Activated CD8-positive, alpha-beta memory T cell treated with anti-CD3 and anti-CD28 coated beads for 4 hours (primary cell): ENCODE measurements at regions not wholly inside any gene's neighbourhood (a gene's known extent, or its start where the extent isn't known, plus 50 kb on each side); places are given as distances from the start of the nearest gene placed in this dataset.

Experiments
- DNase-seq, 2 donors: peaks; one replicate each; pipeline ENCODE4 v3.0.0-alpha.2; 2020; ENCODE audit warnings: low read depth in 2 of 2

DNA sequence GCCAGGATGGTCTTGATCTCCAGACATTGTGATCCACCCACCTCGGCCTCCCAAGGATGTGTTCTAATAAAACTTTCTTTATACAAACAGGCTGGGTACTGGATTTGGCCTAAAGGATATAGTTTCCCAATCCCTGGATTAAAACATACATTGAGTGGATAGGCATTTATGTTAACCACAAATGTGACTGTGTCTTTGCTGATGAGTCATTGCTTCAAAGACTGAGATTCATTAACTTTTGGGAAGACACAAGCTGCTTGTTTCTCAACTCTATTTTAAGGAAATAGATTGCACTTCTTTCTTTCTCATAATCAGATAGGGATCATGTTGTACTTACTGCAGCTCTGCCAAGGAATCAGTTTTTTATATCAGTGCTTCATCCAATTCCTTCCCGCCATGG lies 131.3 kb upstream of the AGA start:
- DNase-seq, result no peak

DNA sequence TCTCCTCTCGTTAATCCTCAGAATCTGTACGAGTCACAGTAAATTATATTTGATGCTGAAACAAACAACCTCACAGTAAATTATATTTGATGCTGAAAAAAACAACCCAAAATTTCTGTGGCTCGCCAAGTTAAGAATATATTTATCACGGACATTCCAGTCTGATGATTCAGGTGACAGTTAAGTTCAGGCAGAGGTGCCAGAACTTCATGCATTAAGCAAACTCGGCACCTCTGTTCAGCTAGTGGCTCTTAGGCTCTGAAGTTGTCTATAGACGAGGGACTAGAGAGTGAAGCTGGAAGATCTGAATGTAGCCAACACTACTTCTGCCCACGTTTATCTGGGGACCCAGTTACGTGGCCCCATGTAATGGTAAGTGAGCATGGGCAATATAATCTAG lies 132.2 kb upstream of the AGA start:
- DNase-seq, result no peak

DNA sequence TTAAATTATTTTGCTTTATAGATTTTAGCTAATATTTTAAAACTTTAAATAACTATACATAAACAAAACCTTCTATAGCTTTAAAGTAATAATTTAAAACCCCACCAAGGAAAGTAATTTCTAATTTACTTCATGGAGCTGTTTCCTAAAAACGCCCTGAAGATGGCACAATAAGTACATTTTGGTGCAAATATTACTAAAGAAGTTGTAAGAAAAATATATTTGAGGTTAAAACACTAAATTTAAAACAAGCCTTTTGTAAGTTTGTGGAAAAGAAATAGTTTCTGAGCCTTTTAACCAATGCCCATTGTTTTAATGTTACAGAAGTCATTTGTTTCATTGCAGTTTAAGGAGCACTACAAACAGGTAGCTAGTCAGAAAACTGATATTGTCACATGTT lies 137.4 kb upstream of the AGA start:
- no peak for DNase-seq

DNA sequence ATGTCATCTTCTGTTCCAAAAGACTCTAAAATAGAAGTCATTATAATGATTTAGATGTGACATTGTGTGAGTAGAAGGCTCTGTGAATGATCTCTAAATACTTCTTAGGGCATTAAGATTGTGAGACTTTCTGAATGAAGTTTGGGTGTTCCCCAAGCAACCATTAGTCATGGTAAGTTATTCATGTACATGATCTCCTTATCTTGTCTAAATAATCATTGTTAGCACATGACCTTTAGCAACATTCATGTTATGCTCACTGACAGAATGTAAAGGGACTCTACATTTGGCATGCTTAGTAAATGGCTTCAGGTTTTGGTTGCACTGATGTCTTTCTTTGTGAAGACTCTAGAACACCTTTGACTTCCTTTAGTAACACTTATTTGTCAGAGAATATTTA lies 140.8 kb upstream of the AGA start:
- no peak for DNase-seq

DNA sequence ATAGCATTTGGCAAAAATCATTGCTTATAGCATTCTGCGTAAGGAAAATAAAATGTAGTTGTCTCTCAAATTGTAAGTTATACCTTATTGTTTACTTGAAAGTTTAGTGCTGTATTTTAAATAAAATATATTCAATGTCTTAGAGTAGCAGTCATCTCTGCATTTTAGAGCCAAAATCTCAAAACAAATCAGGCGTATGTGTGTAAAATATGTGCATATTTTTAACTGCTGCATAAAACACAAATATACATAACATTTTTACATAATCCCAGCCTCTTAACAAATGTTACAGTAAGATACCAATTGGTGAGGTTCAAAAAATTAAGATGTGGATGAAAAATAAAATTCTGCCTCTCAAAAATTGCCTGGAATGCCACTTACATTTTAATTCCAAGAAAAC lies 145.8 kb upstream of the AGA start:
- DNase-seq, result no peak

DNA sequence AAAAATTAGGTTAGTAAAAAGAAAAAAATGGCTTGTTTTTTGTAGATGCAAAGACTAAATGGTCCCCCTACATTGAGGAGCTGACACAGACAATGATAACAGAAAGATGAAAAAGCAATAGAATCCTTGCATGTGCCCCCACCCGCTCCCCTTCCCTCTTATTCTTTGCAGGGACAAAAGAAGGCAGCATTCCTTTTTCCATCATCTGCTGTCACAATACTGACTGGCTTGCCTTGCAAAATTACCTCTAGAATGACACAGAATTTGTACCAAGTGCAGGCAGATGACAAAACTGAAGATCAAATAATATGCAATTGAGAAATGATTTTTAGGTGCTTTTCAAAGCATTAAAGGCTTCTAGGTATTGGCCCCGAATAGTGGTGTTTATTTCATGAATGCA lies 153.1 kb upstream of the AGA start:
- no peak for DNase-seq

DNA sequence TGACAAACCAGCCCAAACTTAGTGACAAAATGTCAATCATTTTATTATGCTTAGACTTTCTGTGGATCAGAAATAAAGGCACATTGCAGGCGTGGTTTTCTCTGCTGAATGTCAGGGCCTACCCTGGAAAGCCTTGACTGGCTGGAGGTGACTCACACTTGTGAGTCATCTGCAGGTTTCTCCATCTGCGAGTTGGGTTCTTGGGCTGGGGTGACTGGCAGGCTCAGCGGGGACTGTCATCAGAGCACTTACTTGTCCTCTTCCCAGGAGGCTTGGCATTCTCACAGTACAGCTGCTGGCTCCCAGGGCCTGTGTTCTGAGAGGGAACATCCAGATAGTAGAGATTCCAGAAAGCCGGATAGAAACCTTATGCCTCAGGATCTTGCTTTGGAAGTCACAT lies 153.8 kb upstream of the AGA start:
- no peak for DNase-seq

DNA sequence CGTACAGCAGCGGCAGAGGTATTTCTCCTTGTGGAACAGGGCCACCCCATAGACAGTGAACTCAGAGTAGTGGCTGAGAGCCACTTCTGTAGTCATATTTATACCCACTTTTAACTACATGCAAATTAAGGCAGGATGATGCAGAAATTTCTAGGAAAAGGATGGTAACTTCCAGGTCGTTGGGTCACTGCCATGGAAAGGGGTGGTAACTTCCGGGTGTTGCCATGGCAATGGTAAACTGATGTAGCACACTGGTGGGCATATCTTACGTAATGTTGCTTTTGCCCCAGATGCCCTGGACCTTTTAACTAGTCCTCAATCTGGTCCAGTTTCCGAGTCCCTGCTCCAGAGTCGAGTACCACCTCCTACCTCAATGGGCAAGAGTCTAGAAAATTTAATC lies 154.8 kb upstream of the AGA start:
- no peak for DNase-seq

DNA sequence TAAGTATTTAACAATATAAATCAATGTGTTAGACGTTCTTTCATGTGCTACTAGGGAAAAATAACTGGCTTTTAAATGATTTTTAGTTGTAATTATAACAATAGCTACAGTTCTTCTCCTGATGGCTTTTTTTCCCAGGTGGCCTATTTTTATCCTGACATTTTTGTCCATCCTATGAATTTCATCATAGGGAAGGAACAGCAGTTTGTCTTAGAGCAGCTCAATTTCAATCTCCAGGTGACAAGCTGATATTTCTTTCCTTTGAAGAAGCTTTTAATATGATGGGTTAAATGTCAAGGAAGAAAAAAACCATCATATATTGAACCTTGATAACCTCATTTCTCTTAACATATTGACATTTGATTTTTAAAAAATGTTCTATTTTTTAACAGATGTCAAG lies 163.0 kb upstream of the AGA start:
- no peak for DNase-seq

DNA sequence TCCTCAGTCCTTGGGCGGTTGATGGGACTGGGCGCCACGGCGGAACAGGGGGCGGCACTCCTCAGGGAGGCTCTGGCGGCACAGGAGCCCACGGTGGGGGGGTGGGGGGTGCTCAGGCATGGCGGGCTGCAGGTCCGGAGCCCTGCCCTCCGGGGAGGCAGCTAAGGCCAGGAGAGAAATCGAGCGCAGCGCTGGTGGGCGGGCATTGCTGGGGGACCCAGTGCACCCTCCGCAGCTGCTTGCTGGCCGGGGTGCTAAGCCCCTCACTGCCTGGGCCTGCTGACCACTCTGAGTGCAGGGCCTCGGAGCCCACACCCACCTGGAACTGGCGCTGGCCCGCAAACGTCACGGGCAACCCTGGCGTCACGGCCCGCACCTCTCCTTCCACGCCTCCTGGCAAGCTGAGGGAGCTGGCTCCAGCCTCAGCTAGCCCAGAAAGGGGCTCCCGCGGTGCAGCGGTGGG lies 164.9 kb upstream of the AGA start:
- no peak for DNase-seq

DNA sequence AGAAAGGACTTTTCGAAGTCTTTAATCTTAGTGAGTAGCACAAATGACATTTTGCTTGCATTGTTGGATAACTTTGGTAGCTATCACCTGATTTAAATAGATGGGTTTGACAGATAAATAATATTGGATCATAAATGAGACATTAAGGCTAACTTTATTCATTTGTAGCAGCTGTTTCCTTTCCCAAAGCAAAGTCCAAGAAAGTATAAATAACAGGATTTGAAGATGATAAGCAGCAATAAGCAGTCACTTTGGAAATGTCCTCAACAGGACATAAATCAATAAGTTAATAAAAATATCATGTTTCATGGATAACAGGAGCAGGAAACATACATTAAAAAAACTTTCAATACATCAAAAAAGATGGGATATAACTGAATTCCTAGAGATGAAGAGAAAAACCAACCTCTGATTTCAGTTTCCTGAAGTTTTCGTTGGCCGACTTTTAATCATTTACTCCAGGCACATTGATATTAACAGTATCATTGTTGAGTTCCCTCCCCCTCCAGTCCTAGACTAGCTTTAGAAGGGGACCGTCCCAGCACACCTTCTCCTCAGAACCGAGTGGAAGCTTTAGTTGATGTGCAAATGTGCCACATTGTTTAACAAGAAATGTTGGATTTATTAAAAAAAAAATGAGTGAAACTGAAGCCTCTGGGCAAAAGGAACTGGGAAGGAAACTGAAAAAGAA lies 169.9 kb upstream of the AGA start:
- no peak for DNase-seq

DNA sequence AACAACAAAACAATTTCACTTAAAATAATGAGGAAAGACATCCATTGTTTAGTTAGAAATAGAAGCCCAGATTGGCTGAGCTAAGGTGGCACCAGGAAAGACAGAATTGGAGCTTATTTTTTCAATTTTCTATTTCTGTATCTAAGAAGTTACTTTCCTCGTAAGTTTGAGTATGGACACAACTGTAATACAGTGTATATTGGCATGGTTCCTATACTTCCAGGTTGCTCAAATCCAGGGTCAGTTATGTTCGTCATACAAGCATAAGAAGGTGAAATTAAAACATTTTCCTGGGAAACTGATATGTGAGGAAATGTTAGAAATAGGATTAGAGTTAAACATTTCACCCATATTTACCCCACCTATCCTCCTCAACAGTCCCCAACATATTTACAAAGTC lies 170.4 kb upstream of the AGA start:
- DNase-seq, result no peak

DNA sequence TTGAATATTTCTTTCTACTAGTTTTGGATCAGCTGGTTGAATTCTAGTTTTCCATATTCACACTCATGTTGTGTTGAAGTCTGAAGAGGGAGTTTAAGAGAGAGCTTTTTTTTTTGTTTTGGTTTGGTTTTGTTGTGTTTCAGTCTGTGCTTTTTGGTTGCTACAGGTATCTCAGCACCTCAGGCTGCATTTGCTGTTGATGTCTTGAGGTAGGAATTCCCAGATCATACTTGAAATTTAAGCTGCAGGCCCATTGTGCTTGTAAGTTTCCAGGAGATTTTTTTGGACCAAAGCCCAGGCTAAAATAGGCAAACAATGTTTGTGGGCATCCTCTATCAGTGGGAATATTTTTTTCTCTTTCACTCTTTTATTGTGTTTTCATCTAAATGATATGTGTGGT lies 190.2 kb upstream of the AGA start:
- no peak for DNase-seq

DNA sequence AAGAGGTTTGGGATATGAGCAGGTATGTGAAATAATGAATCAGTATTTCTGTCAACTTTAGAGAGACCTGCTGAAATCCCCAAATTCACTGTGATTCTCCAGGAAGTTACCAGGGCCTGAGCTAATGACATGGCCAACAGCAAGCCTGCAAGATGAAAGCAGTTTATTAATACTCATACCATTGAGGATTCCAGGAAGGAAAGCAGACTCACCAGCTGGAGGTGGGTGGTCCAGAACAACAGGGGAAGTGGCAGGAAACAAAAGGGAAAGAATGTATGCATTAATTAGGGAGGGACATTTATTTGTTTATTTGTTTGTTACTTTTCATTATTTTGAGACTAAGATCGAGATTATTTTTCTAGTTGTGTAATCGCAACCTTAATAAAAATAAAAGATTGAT lies 196.6 kb upstream of the AGA start:
- DNase-seq, result no peak

DNA sequence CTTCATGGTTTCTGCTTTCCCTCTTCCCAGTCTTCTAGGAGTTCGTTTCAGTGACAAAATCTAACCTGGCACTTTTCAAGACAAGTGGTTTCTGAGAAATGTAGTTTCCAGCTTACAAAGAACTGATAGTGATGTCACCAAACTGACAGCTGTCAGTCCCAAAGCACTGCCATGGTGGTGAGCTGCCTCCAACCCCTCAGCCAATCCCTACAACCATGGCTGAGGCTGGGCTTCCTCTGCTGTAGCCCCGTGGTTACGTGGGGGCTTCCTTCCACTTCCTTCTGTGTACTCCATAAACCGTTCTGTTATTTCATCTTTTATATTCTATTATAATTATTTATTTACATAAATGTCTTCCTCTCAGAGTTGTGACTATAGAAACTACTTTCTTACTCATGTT lies 198.6 kb upstream of the AGA start:
- no peak for DNase-seq

DNA sequence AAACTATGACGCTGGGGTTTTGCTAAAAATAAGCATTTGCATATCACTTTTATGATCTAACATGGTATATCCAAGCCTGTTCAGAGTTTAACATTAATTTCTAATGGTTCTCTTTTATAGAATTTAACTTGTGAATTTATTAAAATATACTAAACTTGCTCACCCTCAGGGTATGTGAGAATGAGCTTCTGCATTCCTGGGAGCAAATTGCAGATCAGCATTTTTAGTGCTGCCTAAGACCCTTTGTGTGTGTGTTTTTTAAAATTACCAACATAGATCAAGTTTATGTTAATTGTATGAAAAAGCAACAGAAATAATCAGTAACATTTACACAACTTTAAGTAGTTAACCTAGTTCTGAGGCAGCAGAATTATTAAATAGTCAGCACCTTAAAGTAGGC lies 218.0 kb upstream of the AGA start:
- no peak for DNase-seq

DNA sequence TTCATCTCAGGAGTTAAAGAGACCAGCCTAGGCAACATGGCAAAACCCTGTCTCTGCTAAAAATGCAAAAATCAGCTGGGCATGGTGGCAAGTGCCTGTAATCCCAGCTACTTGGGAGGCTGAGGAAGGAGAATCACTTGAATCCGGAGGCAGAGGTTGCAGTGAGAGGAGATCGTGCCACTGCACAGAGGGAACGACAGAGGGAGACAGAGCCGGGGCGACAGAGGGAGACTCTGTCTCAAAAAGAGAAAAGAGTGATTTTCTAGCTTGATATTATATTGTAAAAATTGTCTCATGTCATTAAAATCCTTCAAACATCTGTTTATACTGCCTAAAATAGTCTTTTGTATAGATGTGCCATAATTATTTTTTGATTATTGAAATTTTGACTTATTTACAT lies 225.4 kb upstream of the AGA start:
- no peak for DNase-seq

DNA sequence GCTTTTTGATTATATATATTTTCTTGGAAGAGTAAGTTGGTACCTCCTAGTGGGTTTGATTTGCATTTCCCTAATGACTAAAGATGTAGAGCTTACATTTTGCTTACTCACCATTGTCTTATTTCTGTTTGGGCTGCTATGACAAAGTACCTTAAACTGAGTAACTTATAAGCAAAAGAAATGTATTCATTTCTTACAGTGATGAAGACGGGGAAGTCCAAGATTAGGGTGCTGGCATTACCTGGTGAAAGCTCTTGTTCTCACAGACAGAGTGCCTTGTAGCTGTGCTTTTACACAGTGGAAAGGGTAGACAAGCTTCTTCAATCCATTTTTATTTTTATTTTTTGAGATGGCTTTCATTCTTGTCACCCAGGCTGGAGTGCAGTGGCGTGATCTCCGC lies 229.2 kb upstream of the AGA start:
- no peak for DNase-seq

DNA sequence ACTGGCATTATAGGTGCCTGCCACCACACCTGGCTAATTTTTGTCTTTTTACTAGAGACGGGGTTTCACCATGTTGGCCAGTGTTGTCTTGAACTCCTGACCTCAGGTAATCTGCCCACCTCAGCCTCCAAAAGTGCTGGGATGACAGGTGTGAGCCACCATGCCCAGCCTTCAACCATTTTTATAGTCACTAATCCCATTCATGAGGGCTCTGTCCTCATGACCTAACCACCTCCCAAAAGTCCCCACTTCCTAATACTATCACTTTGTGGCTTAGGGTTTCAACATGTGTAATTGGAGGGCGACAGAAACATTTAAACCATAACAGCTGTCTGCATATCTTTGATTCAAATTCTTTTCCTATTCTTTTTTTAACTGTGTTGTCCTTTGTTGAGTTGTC lies 229.6 kb upstream of the AGA start:
- no peak for DNase-seq

DNA sequence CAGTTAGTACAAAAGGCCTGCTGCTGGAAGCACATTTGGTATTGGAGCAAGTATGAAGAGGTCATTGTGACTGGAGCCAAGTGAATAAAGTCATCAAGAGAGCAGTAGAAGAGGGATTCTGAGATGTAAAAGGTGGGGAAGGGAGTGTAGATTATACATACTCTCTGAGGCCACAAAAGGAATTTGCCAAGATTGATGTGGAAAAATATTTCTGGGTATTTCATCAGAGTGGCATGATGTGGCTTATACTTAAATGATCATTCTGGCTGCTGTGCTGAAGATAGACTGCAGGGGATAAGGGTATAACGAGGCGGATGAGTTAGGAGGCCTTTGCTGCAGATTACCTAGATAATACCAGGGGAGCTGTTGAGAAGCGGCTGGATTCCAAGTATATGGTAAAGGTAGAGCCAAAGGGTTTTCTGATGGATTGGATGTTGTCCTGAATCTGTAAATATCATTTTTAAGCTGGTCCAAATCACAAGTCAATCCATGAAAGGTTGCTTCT lies 231.8 kb upstream of the AGA start:
- DNase-seq, result no peak

DNA sequence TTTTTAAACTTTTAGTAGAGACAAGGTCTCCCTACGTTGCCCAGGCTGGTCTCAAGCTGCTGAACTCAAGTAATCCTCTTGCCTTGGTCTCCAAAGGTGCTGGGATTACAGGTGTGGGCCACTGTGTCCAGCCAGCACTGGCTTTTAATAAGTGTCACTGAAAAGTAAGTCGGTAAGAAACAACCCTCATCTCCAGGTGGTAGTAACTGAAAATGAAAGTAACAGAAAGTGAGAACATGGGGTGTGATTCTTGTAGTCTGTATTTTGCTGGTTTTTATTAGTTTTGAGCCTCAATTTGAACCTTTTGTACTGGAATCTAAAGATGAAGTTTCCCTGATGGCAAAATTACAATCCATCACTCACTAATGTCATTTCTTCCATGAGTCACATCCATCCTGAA lies 238.1 kb upstream of the AGA start:
- DNase-seq, result no peak

DNA sequence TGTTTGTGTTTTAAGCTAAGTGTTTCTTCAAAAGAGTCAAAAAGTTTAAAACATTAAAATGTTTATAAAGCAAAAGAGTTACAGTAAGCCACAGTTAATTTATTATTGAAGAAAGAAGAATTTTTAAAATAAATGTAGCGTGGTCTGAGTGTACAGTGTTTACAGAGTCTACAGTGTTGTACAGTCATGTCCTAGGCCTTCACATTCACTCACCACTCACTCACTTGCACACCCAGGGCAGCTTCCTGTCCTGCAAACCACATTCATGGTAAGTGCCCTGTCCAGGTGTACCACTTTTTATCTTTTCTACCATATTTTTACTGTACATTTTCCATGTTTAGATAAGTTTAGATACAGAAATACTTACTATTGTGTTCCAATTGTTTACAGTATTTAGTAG lies 239.7 kb upstream of the AGA start:
- DNase-seq, result no peak

DNA sequence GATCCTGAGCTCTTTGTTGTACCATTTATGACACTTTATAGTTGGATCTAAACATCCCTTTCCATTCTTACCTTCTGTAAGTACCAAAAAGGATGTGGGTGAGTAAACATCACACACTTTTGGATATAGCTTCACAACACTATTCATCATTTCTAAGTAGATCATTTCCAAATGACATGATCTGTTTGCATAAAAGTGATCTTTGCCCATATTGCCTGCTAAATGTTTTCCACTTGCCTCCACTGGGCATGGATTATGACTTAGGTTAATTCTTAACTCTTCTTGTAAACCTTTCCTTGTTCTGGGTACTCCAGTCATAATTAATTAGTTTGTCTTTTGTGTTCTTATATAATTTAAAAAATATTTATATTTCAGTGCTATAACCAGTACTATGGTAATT lies 244.9 kb upstream of the AGA start:
- no peak for DNase-seq

DNA sequence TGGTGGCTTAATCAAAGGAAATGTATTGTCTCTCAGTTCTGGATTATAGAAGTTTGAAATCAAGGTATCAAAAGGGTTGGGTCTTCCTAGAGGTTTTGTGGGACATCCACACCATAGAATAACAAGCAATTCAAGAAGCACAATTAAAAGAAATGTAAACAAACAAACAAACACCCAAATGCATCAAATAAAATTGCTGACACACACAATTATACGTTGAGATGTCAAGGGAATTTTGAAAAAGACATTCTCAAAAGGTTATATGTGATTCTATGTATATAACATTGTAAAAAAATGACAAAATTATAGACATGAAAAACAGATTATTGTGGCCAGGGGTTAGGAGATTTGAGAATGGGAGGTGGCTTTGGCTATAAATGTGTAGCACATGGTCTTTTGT lies 250.7 kb upstream of the AGA start:
- DNase-seq, result no peak
